SK-N-SH treated with all-trans-retinoic acid at 6 μM for 48 hours (cell line): ENCODE measurements at regions not wholly inside any gene's neighbourhood (a gene's known extent, or its start where the extent isn't known, plus 50 kb on each side); places are given as distances from the start of the nearest gene placed in this dataset.

Experiments
- ATAC-seq: fragments of 200-7000 bp; cut with Tn5 transposase; 3 replicates; pipeline ENCODE4 v1.9.1; 2020; ENCODE audit warnings: mild to moderate bottlenecking, moderate library complexity
- ARNTL ChIP-seq: fragments of 450-650 bp; formaldehyde crosslinking; IDR thresholded peaks from 2 replicates; pipeline ENCODE4 v1.5.0; 2020; ENCODE audit warnings: low read depth, mild to moderate bottlenecking, moderate library complexity, borderline replicate concordance
- BACH2 ChIP-seq: fragments of 250-450 bp; sonication (Bioruptor Pico); IDR thresholded peaks from 2 replicates; pipeline ENCODE4 v1.9.0; 2021; ENCODE audit warnings: mild to moderate bottlenecking, borderline replicate concordance
- CSDC2 ChIP-seq: fragments of 250-450 bp; sonication (Bioruptor Pico); IDR thresholded peaks from 2 replicates; pipeline ENCODE4 v1.5.0; 2020; ENCODE audit warnings: mild to moderate bottlenecking, moderate library complexity
- ESRRG ChIP-seq: fragments of 250-450 bp; sonication (Bioruptor Pico); IDR thresholded peaks from 2 replicates; pipeline ENCODE4 v1.6.1; 2021; ENCODE audit warnings: mild to moderate bottlenecking
- GLIS3 ChIP-seq: fragments of 250-450 bp; sonication (Bioruptor Pico); IDR thresholded peaks from 2 replicates; pipeline ENCODE4 v1.5.0; 2020; ENCODE audit warnings: mild to moderate bottlenecking, moderate library complexity
- OSR1 ChIP-seq: fragments of 250-450 bp; sonication (Bioruptor Pico); IDR thresholded peaks from 2 replicates; pipeline ENCODE4 v1.8.0; 2022; ENCODE audit warnings: moderate library complexity, mild to moderate bottlenecking, inconsistent platforms
- PPARA ChIP-seq: fragments of 250-450 bp; sonication (Bioruptor Pico); IDR thresholded peaks from 2 replicates; pipeline ENCODE4 v1.5.0; 2020; ENCODE audit warnings: mild to moderate bottlenecking, borderline replicate concordance
- RARB ChIP-seq: fragments of 250-450 bp; sonication (Bioruptor Pico); IDR thresholded peaks from 2 replicates; pipeline ENCODE4 v1.8.0; 2021; ENCODE audit warnings: mild to moderate bottlenecking, moderate library complexity
- TCF4 ChIP-seq: fragments of 250-450 bp; sonication (Bioruptor Pico); IDR thresholded peaks from 2 replicates; pipeline ENCODE4 v1.8.0; 2021; ENCODE audit warnings: mild to moderate bottlenecking, moderate library complexity, borderline replicate concordance
- TOX ChIP-seq: fragments of 250-450 bp; sonication (Bioruptor Pico); IDR thresholded peaks from 2 replicates; pipeline ENCODE4 v1.8.0; 2021; ENCODE audit warnings: mild to moderate bottlenecking, moderate library complexity, borderline replicate concordance
- ZC3H10 ChIP-seq: fragments of 250-450 bp; sonication (Bioruptor Pico); IDR thresholded peaks from 2 replicates; pipeline ENCODE4 v1.5.1; 2021; ENCODE audit warnings: mild to moderate bottlenecking, moderate library complexity
- ZFP3 ChIP-seq: fragments of 250-450 bp; sonication (Bioruptor Pico); IDR thresholded peaks from 2 replicates; pipeline ENCODE4 v1.5.0; 2020; ENCODE audit warnings: mild to moderate bottlenecking, moderate library complexity
- ZFP30 ChIP-seq: fragments of 450-650 bp; formaldehyde crosslinking; IDR thresholded peaks from 2 replicates; pipeline ENCODE4 v1.5.0; 2022; ENCODE audit warnings: mild to moderate bottlenecking, moderate library complexity
- ZNF565 ChIP-seq: fragments of 450-650 bp; formaldehyde crosslinking; conservative IDR thresholded peaks from 2 replicates; pipeline ENCODE4 v1.5.0; 2020; ENCODE audit warnings: low read depth, mild to moderate bottlenecking, moderate library complexity
- ZNF70 ChIP-seq: fragments of 450-650 bp; formaldehyde crosslinking; IDR thresholded peaks from 2 replicates; pipeline ENCODE4 v1.5.0; 2020; ENCODE audit warnings: mild to moderate bottlenecking, moderate library complexity
- ZNF8 ChIP-seq: fragments of 450-650 bp; formaldehyde crosslinking; IDR thresholded peaks from 2 replicates; pipeline ENCODE4 v1.5.0; 2020; ENCODE audit warnings: mild to moderate bottlenecking, moderate library complexity
- TF ChIP-seq, protein P1 (sequence below): fragments of 250-450 bp; sonication (Bioruptor Pico); IDR thresholded peaks from 2 replicates; pipeline ENCODE4 v1.8.0; 2021; ENCODE audit warnings: low read depth, mild to moderate bottlenecking, moderate library complexity, borderline replicate concordance
- TF ChIP-seq, protein P2 (sequence below): fragments of 250-450 bp; sonication (Bioruptor Pico); IDR thresholded peaks from 2 replicates; pipeline ENCODE4 v1.5.1; 2020; ENCODE audit warnings: low read depth, mild to moderate bottlenecking, moderate library complexity
- TF ChIP-seq, protein P3 (sequence below): fragments of 250-450 bp; sonication (Bioruptor Pico); IDR thresholded peaks from 2 replicates; pipeline ENCODE4 v1.5.1; 2021; ENCODE audit warnings: mild to moderate bottlenecking, moderate library complexity
- TF ChIP-seq, protein P4 (sequence below): fragments of 250-450 bp; sonication (Bioruptor Pico); IDR thresholded peaks from 2 replicates; pipeline ENCODE4 v1.8.0; 2020; ENCODE audit warnings: mild to moderate bottlenecking, moderate library complexity, borderline replicate concordance

DNA sequence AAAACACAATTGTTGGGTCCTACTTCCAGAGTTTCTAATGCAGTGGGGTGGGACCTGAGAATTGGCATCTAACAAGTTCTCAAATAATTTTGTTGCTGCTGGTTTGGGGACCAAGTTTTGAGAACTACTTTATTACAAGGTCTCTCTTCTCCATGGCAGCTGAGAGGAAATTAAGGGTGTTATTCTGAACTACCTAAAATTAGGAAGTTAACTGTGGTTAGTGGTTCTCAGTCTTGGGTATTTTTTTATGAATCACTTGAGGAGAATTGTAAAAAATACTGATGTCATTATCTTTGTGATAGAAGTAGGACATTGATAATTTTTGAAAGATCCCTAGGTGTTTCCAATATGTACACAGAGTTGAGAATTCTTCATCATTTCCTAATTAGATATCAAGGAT, 210.2 kb downstream of the MC4R start:
- no peak for ATAC-seq
- TF ChIP-seq ARNTL, result no peak

DNA sequence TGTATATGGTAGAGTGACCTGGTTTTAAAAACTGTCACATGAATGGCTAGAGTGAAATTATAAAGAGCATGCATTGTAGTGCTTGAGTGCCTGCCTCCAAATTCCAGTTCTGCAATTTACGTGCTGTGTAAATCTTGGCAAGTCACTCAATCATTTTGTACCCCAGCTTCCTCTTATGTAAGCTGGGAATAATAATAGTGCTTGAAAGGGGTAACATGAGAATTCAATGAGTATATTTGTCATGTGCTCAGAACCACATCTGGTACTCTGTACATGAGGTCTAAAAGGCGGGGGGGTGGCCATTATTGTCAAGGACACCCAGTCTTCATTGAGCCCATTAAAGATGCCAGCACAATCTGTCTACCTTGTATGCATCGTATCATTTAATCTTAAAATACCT, 214.8 kb downstream of the MC4R start:
- ATAC-seq, result no peak
- TF ChIP-seq, protein P1, sequence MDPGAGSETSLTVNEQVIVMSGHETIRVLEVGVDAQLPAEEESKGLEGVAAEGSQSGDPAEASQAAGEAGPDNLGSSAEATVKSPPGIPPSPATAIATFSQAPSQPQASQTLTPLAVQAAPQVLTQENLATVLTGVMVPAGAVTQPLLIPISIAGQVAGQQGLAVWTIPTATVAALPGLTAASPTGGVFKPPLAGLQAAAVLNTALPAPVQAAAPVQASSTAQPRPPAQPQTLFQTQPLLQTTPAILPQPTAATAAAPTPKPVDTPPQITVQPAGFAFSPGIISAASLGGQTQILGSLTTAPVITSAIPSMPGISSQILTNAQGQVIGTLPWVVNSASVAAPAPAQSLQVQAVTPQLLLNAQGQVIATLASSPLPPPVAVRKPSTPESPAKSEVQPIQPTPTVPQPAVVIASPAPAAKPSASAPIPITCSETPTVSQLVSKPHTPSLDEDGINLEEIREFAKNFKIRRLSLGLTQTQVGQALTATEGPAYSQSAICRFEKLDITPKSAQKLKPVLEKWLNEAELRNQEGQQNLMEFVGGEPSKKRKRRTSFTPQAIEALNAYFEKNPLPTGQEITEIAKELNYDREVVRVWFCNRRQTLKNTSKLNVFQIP (CRISPR knock-in tag), result no peak
- no peak for TF ChIP-seq ZFP30 (CRISPR knock-in tag)
- TF ChIP-seq ZNF70 (CRISPR knock-in tag), result no peak
- TF ChIP-seq OSR1 (CRISPR knock-in tag), result no peak
- TF ChIP-seq TCF4 (CRISPR knock-in tag), result no peak
- TF ChIP-seq, protein P2, sequence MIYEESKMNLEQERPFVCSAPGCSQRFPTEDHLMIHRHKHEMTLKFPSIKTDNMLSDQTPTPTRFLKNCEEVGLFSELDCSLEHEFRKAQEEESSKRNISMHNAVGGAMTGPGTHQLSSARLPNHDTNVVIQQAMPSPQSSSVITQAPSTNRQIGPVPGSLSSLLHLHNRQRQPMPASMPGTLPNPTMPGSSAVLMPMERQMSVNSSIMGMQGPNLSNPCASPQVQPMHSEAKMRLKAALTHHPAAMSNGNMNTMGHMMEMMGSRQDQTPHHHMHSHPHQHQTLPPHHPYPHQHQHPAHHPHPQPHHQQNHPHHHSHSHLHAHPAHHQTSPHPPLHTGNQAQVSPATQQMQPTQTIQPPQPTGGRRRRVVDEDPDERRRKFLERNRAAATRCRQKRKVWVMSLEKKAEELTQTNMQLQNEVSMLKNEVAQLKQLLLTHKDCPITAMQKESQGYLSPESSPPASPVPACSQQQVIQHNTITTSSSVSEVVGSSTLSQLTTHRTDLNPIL (CRISPR knock-in tag), result no peak
- no peak for TF ChIP-seq ZC3H10 (CRISPR knock-in tag)
- TF ChIP-seq ZNF565, result no peak
- no peak for TF ChIP-seq GLIS3 (CRISPR knock-in tag)

DNA sequence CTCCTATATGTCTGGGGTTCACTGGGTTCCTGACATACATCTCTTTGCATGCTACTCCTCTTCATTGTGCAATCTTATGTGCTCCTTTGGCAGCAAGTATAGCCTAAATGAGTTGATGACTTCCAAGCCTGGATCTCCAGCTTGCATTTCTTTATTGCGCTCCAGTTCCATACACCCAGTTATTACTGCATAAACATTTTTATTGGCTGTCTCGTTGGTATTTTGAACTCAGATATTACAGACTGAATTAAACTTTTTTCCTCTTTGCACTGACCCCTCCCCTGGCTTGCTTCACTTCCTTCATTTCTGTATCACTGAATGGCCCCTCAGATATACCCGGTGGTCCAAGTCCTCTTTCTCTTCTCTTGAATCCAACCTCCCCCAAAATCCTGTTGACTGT, 219.2 kb downstream of the MC4R start:
- no peak for ATAC-seq
- TF ChIP-seq BACH2 (CRISPR knock-in tag) (no peak), ARNTL (no peak), PPARA (no peak), TOX (CRISPR knock-in tag) (no peak), CSDC2 (CRISPR knock-in tag) (no peak), ZFP3 (CRISPR knock-in tag) (no peak), ESRRG (no peak), TCF4 (CRISPR knock-in tag) (no peak)
- TF ChIP-seq, protein P3, sequence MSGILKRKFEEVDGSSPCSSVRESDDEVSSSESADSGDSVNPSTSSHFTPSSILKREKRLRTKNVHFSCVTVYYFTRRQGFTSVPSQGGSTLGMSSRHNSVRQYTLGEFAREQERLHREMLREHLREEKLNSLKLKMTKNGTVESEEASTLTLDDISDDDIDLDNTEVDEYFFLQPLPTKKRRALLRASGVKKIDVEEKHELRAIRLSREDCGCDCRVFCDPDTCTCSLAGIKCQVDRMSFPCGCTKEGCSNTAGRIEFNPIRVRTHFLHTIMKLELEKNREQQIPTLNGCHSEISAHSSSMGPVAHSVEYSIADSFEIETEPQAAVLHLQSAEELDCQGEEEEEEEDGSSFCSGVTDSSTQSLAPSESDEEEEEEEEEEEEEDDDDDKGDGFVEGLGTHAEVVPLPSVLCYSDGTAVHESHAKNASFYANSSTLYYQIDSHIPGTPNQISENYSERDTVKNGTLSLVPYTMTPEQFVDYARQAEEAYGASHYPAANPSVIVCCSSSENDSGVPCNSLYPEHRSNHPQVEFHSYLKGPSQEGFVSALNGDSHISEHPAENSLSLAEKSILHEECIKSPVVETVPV (CRISPR knock-in tag), result no peak
- TF ChIP-seq, protein P4, sequence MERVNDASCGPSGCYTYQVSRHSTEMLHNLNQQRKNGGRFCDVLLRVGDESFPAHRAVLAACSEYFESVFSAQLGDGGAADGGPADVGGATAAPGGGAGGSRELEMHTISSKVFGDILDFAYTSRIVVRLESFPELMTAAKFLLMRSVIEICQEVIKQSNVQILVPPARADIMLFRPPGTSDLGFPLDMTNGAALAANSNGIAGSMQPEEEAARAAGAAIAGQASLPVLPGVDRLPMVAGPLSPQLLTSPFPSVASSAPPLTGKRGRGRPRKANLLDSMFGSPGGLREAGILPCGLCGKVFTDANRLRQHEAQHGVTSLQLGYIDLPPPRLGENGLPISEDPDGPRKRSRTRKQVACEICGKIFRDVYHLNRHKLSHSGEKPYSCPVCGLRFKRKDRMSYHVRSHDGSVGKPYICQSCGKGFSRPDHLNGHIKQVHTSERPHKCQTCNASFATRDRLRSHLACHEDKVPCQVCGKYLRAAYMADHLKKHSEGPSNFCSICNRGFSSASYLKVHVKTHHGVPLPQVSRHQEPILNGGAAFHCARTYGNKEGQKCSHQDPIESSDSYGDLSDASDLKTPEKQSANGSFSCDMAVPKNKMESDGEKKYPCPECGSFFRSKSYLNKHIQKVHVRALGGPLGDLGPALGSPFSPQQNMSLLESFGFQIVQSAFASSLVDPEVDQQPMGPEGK (CRISPR knock-in tag), result no peak

DNA sequence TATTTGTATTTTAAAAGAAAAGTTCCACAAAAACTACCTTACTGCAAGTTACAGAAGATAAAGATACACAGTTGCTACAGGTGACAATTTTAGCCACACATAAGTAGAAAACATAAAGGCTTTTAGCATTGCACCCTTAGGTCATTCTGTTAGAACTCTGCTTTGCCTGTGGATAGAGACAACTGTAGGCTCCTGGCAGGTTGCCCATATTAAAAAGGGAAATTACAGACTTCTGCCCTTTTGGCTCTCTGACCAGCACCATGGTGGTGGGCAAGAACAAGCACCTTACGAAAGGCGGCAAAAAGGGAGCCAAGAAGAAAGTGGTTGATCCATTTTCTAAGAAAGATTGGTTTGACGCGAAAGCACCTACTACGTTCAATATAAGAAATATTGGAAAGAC, 223.3 kb downstream of the MC4R start:
- no peak for TF ChIP-seq ZFP30 (CRISPR knock-in tag)
- TF ChIP-seq, protein P1 (CRISPR knock-in tag), result no peak
- TF ChIP-seq RARB (CRISPR knock-in tag), result no peak
- no peak for TF ChIP-seq ZNF8 (CRISPR knock-in tag)
- TF ChIP-seq, protein P4 (CRISPR knock-in tag), result no peak
- no peak for TF ChIP-seq BACH2 (CRISPR knock-in tag)
- ATAC-seq, result no peak
